Activated T-cell treated with anti-CD3 and anti-CD28 coated beads, Interleukin-2, amount 50 U/mL, for 4 hours (primary cell): ENCODE measurements at regions not wholly inside any gene's neighbourhood (a gene's known extent, or its start where the extent isn't known, plus 50 kb on each side); places are given as distances from the start of the nearest gene placed in this dataset.

ENCODE experiments used
- ATAC-seq, 2 donors: fragments of 200-7000 bp; cut with Tn5 transposase; one replicate each; pipeline ENCODE4 v1.10.0; 2021
- DNase-seq: peaks from one replicate; pipeline ENCODE4 v3.0.0-alpha.2; 2020
- H3K27me3 Mint-ChIP-seq: one replicate; pipeline ENCODE4 v1.8.0; 2021; ENCODE audit warnings: low read depth, mixed read lengths
- H3K36me3 Mint-ChIP-seq: one replicate; pipeline ENCODE4 v1.8.0; 2022; ENCODE audit warnings: mixed read lengths; ENCODE audit not compliant: insufficient read depth
- H3K4me1 Mint-ChIP-seq: one replicate; pipeline ENCODE4 v1.8.0; 2021; ENCODE audit warnings: low read depth, mixed read lengths
- H3K4me3 Mint-ChIP-seq: one replicate; pipeline ENCODE4 v1.8.0; 2021; ENCODE audit warnings: mild to moderate bottlenecking, moderate library complexity, mixed read lengths
- H3K9me3 Mint-ChIP-seq: one replicate; pipeline ENCODE4 v1.8.0; 2021; ENCODE audit warnings: mixed read lengths

- H3K36me3 Mint-ChIP-seq = no peaks in the 10 kb centered on the region
- no peaks in the 10 kb centered on the region for H3K9me3 Mint-ChIP-seq
- H3K27me3 Mint-ChIP-seq = peaks cover 15% of the 10 kb centered on the region
- DNase-seq = no peak
- ATAC-seq = no peak
- no peaks in the 10 kb centered on the region for H3K4me1 Mint-ChIP-seq
- no peak overlapping the region for H3K4me3 Mint-ChIP-seq
Observed at GRCh38 chr17:6343191-6343590, 91.7 kb downstream of the AIPL1 start.

- H3K36me3 Mint-ChIP-seq = no peaks in the 10 kb centered on the region
- H3K4me1 Mint-ChIP-seq = no peaks in the 10 kb centered on the region
- H3K4me3 Mint-ChIP-seq = no peak overlapping the region
- H3K9me3 Mint-ChIP-seq = no peaks in the 10 kb centered on the region
- peaks cover 19% of the 10 kb centered on the region for H3K27me3 Mint-ChIP-seq
- ATAC-seq = no peak
- DNase-seq = no peak
Observed at GRCh38 chr17:6340708-6341107, 94.2 kb downstream of the AIPL1 start.

- ATAC-seq (no peak), DNase-seq (no peak)
- H3K4me1 Mint-ChIP-seq = no peaks in the 10 kb centered on the region
- H3K36me3 Mint-ChIP-seq = no peaks in the 10 kb centered on the region
- no peak overlapping the region for H3K4me3 Mint-ChIP-seq
- H3K9me3 Mint-ChIP-seq = no peaks in the 10 kb centered on the region
- peaks cover 17% of the 10 kb centered on the region for H3K27me3 Mint-ChIP-seq
Observed at GRCh38 chr17:6334386-6334785, 100.5 kb downstream of the AIPL1 start.

GRCh38 chr17:6330936-6331335, 104.0 kb downstream of the AIPL1 start:
- no peak for ATAC-seq
- Mint-ChIP-seq H3K36me3 (no peaks in the 10 kb centered on the region), H3K4me1 (no peaks in the 10 kb centered on the region), H3K9me3 (no peaks in the 10 kb centered on the region), H3K27me3 (peaks cover 27% of the 10 kb centered on the region), H3K4me3 (no peak overlapping the region)
- DNase-seq = no peak

GRCh38 chr17:6328279-6328678, 106.6 kb downstream of the AIPL1 start:
- no peaks in the 10 kb centered on the region for H3K4me1 Mint-ChIP-seq
- H3K27me3 Mint-ChIP-seq = peaks cover 32% of the 10 kb centered on the region
- DNase-seq (no peak), ATAC-seq (no peak)
- H3K9me3 Mint-ChIP-seq = no peaks in the 10 kb centered on the region
- no peaks in the 10 kb centered on the region for H3K36me3 Mint-ChIP-seq
- H3K4me3 Mint-ChIP-seq = no peak overlapping the region

GRCh38 chr17:6327007-6327406, 107.9 kb downstream of the AIPL1 start:
- Mint-ChIP-seq H3K9me3 (no peaks in the 10 kb centered on the region), H3K4me3 (no peak overlapping the region), H3K36me3 (no peaks in the 10 kb centered on the region), H3K27me3 (peaks cover 39% of the 10 kb centered on the region), H3K4me1 (no peaks in the 10 kb centered on the region)
- DNase-seq (no peak), ATAC-seq (no peak)

- DNase-seq (no peak), ATAC-seq (no peak)
- Mint-ChIP-seq H3K9me3 (no peaks in the 10 kb centered on the region), H3K27me3 (peaks cover 39% of the 10 kb centered on the region), H3K4me3 (no peak overlapping the region), H3K36me3 (no peaks in the 10 kb centered on the region), H3K4me1 (no peaks in the 10 kb centered on the region)
Observed at GRCh38 chr17:6326483-6326882, 108.4 kb downstream of the AIPL1 start.

GRCh38 chr17:6325741-6326140, 109.2 kb downstream of the AIPL1 start:
- DNase-seq (no peak), ATAC-seq (no peak)
- Mint-ChIP-seq H3K36me3 (no peaks in the 10 kb centered on the region), H3K4me3 (no peak overlapping the region), H3K27me3 (peaks cover 44% of the 10 kb centered on the region), H3K9me3 (no peaks in the 10 kb centered on the region), H3K4me1 (no peaks in the 10 kb centered on the region)

- Mint-ChIP-seq H3K27me3 (peaks cover 38% of the 10 kb centered on the region), H3K4me3 (no peak overlapping the region), H3K9me3 (no peaks in the 10 kb centered on the region), H3K4me1 (no peaks in the 10 kb centered on the region), H3K36me3 (no peaks in the 10 kb centered on the region)
- no peak for ATAC-seq
- no peak for DNase-seq
Observed at GRCh38 chr17:6325051-6325450, 109.9 kb downstream of the AIPL1 start.

GRCh38 chr17:6323626-6324356, 111.1 kb downstream of the AIPL1 start:
- H3K36me3 Mint-ChIP-seq = no peaks in the 10 kb centered on the region
- no peak overlapping the region for H3K4me3 Mint-ChIP-seq
- no peaks in the 10 kb centered on the region for H3K4me1 Mint-ChIP-seq
- peaks cover 33% of the 10 kb centered on the region for H3K27me3 Mint-ChIP-seq
- DNase-seq (no peak), ATAC-seq (no peak)
- no peaks in the 10 kb centered on the region for H3K9me3 Mint-ChIP-seq

- H3K9me3 Mint-ChIP-seq = no peaks in the 10 kb centered on the region
- no peak for DNase-seq
- H3K4me3 Mint-ChIP-seq = no peak overlapping the region
- no peaks in the 10 kb centered on the region for H3K36me3 Mint-ChIP-seq
- ATAC-seq = no peak
- peaks cover 30% of the 10 kb centered on the region for H3K27me3 Mint-ChIP-seq
- H3K4me1 Mint-ChIP-seq = no peaks in the 10 kb centered on the region
Observed at GRCh38 chr17:6322316-6322715, 112.6 kb downstream of the AIPL1 start.

GRCh38 chr17:6314311-6314710, 120.6 kb downstream of the AIPL1 start:
- no peaks in the 10 kb centered on the region for H3K9me3 Mint-ChIP-seq
- peaks cover 12% of the 10 kb centered on the region for H3K27me3 Mint-ChIP-seq
- H3K4me1 Mint-ChIP-seq = no peaks in the 10 kb centered on the region
- no peak overlapping the region for H3K4me3 Mint-ChIP-seq
- no peak for DNase-seq
- no peaks in the 10 kb centered on the region for H3K36me3 Mint-ChIP-seq
- ATAC-seq = no peak

GRCh38 chr17:6313835-6314234, 121.1 kb downstream of the AIPL1 start:
- no peaks in the 10 kb centered on the region for H3K36me3 Mint-ChIP-seq
- H3K27me3 Mint-ChIP-seq = peaks cover 17% of the 10 kb centered on the region
- no peak for ATAC-seq
- DNase-seq = no peak
- no peaks in the 10 kb centered on the region for H3K9me3 Mint-ChIP-seq
- no peaks in the 10 kb centered on the region for H3K4me1 Mint-ChIP-seq
- no peak overlapping the region for H3K4me3 Mint-ChIP-seq

GRCh38 chr17:6306820-6307219, 128.1 kb downstream of the AIPL1 start:
- H3K4me3 Mint-ChIP-seq = no peak overlapping the region
- peaks cover 33% of the 10 kb centered on the region for H3K27me3 Mint-ChIP-seq
- H3K9me3 Mint-ChIP-seq = no peaks in the 10 kb centered on the region
- DNase-seq = no peak
- H3K4me1 Mint-ChIP-seq = no peaks in the 10 kb centered on the region
- no peak for ATAC-seq
- no peaks in the 10 kb centered on the region for H3K36me3 Mint-ChIP-seq

GRCh38 chr17:6305613-6306360, 129.1 kb downstream of the AIPL1 start:
- Mint-ChIP-seq H3K36me3 (no peaks in the 10 kb centered on the region), H3K4me3 (no peak overlapping the region)

More at GRCh38 chr17:6305613-6306360, 129.1 kb downstream of the AIPL1 start:
- DNase-seq (no peak), ATAC-seq (no peak)
- Mint-ChIP-seq H3K9me3 (no peaks in the 10 kb centered on the region), H3K27me3 (peaks cover 38% of the 10 kb centered on the region), H3K4me1 (no peaks in the 10 kb centered on the region)
